Muscle layer of colon (tissue), 2 donors: ENCODE measurements at regions not wholly inside any gene's neighbourhood (a gene's known extent, or its start where the extent isn't known, plus 50 kb on each side); places are given as distances from the start of the nearest gene placed in this dataset.

ENCODE experiments used
- H3K27ac ChIP-seq: one replicate; pipeline ENCODE4 v1.7.0; 2013; ENCODE audit warnings: low read depth, mild to moderate bottlenecking, low read length, moderate library complexity
- H3K27me3 ChIP-seq, 2 donors: one replicate each; pipeline ENCODE4 v1.7.0; 2013; ENCODE audit warnings: low read length in 2 of 2, mild to moderate bottlenecking in 2 of 2; ENCODE audit not compliant: insufficient read depth in 2 of 2, control insufficient read depth in 1 of 2
- H3K36me3 ChIP-seq: one replicate; pipeline ENCODE4 v1.7.0; 2013; ENCODE audit warnings: mild to moderate bottlenecking, low read length; ENCODE audit not compliant: insufficient read depth
- H3K4me1 ChIP-seq: one replicate; pipeline ENCODE4 v1.7.0; 2013; ENCODE audit warnings: mild to moderate bottlenecking, low read length; ENCODE audit not compliant: insufficient read depth
- H3K4me3 ChIP-seq, 2 donors: one replicate each; pipeline ENCODE4 v1.7.0; 2013; ENCODE audit warnings: low read length in 2 of 2, low read depth in 1 of 2, mild to moderate bottlenecking in 1 of 2, moderate library complexity in 1 of 2
- H3K9ac ChIP-seq: one replicate; pipeline ENCODE4 v1.7.0; 2013; ENCODE audit warnings: low read length
- H3K9me3 ChIP-seq: one replicate; pipeline ENCODE4 v1.7.0; 2013; ENCODE audit warnings: mild to moderate bottlenecking, low read length
- donor health status: abdominal sarcoma.
- donor health status: Adenocarcinoma of cecum.

DNA sequence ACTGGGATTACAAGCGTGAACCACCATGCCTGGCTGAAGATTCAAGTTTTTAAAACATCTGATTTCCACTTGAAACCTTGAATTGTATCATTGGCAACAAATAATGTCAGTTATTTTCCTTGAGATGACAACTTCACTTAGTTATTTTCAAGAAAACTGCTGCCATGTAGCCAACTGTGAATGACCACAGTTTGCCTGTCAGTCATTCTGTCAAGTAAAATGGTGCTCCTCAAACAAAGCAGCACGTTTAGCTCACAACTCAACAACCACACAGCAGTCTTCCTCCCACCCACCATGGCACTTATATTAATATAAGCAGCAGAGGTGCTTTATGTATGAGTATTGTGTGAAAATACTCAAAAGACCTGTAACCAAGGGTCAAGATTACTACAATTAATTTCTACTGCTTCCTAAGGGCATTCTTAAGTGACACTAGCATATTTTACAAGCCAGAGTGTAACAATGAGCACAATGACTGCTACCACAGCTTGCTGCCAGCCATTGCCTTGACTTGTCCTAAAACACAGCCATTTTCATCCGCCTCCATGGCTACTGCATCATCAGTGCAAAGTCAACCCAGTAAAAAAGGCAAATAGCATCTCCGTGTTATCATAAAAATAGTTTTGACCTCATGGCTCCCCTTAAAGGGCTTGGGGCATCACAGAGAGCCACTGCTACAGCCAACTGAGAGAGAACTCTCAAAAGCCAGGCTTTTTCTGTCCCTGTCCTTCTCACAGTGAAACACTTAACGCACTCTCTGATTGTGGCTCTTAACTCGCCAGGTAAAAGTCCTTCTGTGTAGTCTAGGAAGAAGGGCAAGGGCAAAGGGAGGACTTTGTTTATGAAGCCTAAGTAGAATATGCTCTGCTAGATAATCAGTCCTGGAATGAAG is 96.4 kb upstream of the TAB2 start:
- Histone ChIP-seq H3K4me3 (no peak overlapping the region), H3K27ac (no peak overlapping the region), H3K9ac (no peak overlapping the region), H3K36me3 (no peaks in the 10 kb centered on the region), H3K9me3 (no peaks in the 10 kb centered on the region), H3K27me3 (no peaks in the 10 kb centered on the region), H3K4me1 (peaks cover 16% of the 10 kb centered on the region)

DNA sequence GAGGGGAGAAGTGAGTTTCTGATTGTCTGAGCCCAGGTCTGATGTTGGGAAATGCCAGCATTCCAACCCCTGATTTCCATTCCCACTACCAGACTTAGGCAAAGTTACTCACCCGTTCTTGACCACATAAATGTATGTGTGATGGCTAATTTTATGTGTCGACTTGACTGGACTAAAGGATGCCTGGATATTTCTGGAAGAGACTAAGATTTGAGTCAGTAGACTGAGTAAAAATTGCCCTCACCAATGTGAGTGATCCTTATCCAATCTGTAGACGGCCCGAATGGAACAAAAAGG is 95.8 kb upstream of the TAB2 start:
- Histone ChIP-seq H3K4me3 (no peak overlapping the region), H3K36me3 (no peaks in the 10 kb centered on the region), H3K27me3 (no peaks in the 10 kb centered on the region), H3K27ac (no peak overlapping the region), H3K9me3 (no peaks in the 10 kb centered on the region), H3K9ac (no peak overlapping the region), H3K4me1 (peaks cover 16% of the 10 kb centered on the region)

DNA sequence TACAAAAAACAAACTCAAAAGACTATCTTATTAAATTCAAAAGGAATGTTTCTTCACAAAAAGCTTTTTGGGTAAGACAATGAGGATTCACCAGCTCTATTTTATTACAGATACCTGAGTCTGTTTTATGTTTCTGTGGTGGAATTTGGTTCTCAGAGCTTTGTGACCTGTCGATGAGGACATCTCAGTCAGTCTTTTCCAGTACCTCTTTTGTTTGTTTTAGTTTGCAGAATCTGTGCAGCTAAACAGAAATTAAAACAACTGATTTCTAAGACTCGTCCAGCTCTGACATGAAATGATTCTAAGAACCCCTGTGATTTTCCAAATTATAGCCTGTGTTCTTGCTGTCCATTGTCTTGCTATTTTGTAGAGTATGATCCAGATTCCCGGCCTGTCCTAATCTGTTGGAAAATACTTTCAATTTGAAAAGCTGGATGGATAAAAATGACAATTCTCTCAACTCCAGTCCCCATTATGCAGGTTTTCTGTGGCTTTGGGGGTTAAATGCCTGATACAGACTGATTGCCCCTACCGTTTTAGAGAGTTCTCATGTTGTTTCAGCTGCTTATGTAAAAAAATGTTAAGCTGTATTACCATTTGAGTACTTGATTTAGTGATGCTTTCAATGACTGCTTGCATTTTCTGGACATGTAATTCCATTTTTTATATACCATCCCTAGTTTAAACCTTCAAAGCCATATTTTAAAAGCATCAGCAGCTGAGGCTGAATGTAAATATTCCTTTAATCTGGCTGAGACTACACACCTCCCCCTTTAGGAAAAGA is 94.2 kb upstream of the TAB2 start:
- no peak overlapping the region for H3K9ac ChIP-seq
- no peaks in the 10 kb centered on the region for H3K9me3 ChIP-seq
- no peak overlapping the region for H3K4me3 ChIP-seq
- H3K36me3 ChIP-seq: no peaks in the 10 kb centered on the region
- no peak overlapping the region for H3K27ac ChIP-seq
- H3K27me3 ChIP-seq: no peaks in the 10 kb centered on the region
- H3K4me1 ChIP-seq: peaks cover 16% of the 10 kb centered on the region

DNA sequence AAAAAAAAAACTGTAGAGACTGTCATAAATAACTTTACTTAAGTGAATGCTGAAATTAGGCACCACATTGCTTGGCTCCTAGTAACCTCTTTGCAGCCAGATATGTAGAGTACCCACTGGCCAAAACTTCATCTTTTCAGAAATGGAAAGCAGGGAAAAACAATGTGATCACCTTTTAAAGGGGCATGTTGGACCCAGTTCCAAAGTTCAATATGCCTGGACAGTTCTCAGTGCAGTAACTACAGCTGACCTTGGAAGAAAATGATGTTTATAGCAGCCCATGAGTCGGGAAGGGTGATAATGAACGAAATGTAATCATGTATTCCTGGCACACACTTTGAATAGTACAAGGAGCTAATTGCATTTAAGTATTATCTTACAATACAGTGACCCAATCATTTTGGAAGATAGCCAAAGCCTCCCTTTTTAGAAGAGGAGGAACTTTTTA is 93.6 kb upstream of the TAB2 start:
- Histone ChIP-seq H3K9me3 (no peaks in the 10 kb centered on the region), H3K4me1 (peaks cover 16% of the 10 kb centered on the region), H3K36me3 (no peaks in the 10 kb centered on the region), H3K4me3 (no peak overlapping the region), H3K9ac (no peak overlapping the region), H3K27ac (no peak overlapping the region), H3K27me3 (no peaks in the 10 kb centered on the region)

GRCh38 chr6:149224399-149224798 is 93.1 kb upstream of the TAB2 start:
- no peaks in the 10 kb centered on the region for H3K9me3 ChIP-seq
- H3K27ac ChIP-seq: no peak overlapping the region
- no peak overlapping the region for H3K4me3 ChIP-seq
- H3K4me1 ChIP-seq: peaks cover 16% of the 10 kb centered on the region
- no peaks in the 10 kb centered on the region for H3K27me3 ChIP-seq
- H3K9ac ChIP-seq: no peak overlapping the region
- H3K36me3 ChIP-seq: no peaks in the 10 kb centered on the region

- Histone ChIP-seq H3K27ac (no peak overlapping the region), H3K4me1 (peaks cover 16% of the 10 kb centered on the region)
Measured at GRCh38 chr6:149225370-149225769, 92.1 kb upstream of the TAB2 start.

GRCh38 chr6:149225946-149226345 is 91.6 kb upstream of the TAB2 start:
- no peaks in the 10 kb centered on the region for H3K36me3 ChIP-seq
- H3K4me1 ChIP-seq: peaks cover 16% of the 10 kb centered on the region
- H3K27ac ChIP-seq: no peak overlapping the region
- H3K9me3 ChIP-seq: no peaks in the 10 kb centered on the region
- no peak overlapping the region for H3K4me3 ChIP-seq
- H3K9ac ChIP-seq: no peak overlapping the region
- H3K27me3 ChIP-seq: no peaks in the 10 kb centered on the region

More at GRCh38 chr6:149225370-149225769, 92.1 kb upstream of the TAB2 start:
- Histone ChIP-seq H3K27me3 (no peaks in the 10 kb centered on the region), H3K4me3 (no peak overlapping the region), H3K36me3 (no peaks in the 10 kb centered on the region), H3K9ac (no peak overlapping the region), H3K9me3 (no peaks in the 10 kb centered on the region)

DNA sequence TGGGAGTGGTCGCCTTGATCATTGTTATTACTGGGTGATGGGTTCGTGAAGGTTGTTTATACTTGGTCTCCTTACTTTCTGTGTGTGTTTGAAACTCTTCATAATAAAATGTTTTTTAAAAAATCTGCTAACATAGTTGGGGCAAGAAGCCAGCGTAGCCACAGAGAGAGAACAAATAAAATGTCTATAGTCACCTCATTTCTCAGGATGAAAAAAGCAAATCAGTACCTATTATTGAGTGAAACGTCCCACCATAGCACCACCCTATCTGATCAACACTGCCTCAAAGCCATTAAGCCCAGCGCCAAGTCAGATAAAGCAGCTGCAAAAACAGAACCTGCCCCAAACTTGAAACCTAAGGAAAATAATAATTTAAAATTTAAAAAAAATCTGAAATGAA is 89.7 kb upstream of the TAB2 start:
- Histone ChIP-seq H3K9ac (no peak overlapping the region), H3K27me3 (no peaks in the 10 kb centered on the region), H3K4me3 (no peak overlapping the region), H3K36me3 (no peaks in the 10 kb centered on the region), H3K9me3 (no peaks in the 10 kb centered on the region), H3K4me1 (peaks cover 16% of the 10 kb centered on the region), H3K27ac (no peak overlapping the region)

- Histone ChIP-seq H3K4me3 (no peak overlapping the region), H3K4me1 (peaks cover 11% of the 10 kb centered on the region), H3K27ac (no peak overlapping the region), H3K9ac (no peak overlapping the region), H3K36me3 (no peaks in the 10 kb centered on the region), H3K27me3 (no peaks in the 10 kb centered on the region), H3K9me3 (no peaks in the 10 kb centered on the region)
Measured at GRCh38 chr6:149228311-149228955, 89.1 kb upstream of the TAB2 start.

DNA sequence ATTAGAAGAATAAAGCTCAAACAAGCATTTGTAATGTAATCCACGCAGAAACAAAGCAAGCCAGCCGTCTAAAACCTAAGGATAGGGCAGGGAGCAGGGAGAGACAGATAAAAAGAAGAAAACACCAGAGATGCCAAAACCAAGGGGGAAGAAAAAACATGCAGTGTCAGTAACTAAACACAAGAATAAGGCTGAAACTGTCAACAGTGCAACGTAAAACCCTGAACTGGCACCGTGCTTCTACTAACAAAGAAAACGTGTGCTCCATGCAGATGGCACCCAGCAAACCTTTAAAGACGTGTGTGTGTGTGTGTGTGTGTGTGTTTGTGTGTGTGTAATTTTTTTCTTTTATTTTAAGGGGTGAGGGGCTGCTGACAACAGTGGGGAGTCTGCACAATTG is 88.4 kb upstream of the TAB2 start:
- H3K36me3 ChIP-seq: no peaks in the 10 kb centered on the region
- H3K27ac ChIP-seq: no peak overlapping the region
- H3K4me1 ChIP-seq: peaks cover 4% of the 10 kb centered on the region
- H3K9me3 ChIP-seq: no peaks in the 10 kb centered on the region
- H3K9ac ChIP-seq: no peak overlapping the region
- H3K27me3 ChIP-seq: no peaks in the 10 kb centered on the region
- H3K4me3 ChIP-seq: no peak overlapping the region

DNA sequence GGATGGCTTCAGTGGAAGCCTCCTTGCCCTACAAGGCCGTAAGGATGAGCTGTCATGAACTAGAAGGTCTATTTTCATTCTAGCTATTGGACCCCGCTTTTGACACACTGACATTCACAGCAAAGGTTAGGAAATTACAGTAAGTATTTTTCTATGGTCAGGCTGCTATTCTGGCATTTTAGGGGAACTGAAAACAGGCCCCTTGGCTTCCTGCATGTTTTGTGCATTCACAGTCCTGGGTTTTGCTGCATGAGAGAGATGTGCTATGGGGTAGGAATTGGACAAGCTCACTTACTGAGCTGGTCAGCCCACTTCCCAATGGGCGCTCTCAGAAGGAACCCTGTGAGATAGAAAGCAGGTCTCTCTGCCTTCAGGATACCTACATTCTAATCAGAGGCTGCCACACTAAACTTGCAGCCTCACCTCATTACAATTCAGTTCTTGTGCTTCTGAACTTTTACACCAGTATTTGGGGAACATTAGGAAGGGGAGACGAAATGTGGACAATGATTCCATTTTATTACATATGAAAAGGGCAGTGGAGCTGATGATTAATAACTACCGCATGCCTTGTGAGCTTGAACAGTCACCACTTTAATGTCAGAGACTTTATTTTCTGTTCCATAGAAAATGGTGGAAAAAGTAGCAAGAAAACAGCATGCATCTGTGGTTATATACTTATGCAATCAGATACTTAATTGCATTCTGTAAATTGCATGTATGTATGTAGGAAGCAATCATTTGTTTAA is 86.6 kb upstream of the TAB2 start:
- no peaks in the 10 kb centered on the region for H3K27me3 ChIP-seq
- no peaks in the 10 kb centered on the region for H3K9me3 ChIP-seq
- H3K4me3 ChIP-seq: no peak overlapping the region
- no peak overlapping the region for H3K27ac ChIP-seq
- no peak overlapping the region for H3K9ac ChIP-seq
- H3K4me1 ChIP-seq: no peaks in the 10 kb centered on the region
- no peaks in the 10 kb centered on the region for H3K36me3 ChIP-seq
